Endothelial cell of umbilical vein (primary cell): ENCODE measurements at regions not wholly inside any gene's neighbourhood (a gene's known extent, or its start where the extent isn't known, plus 50 kb on each side); places are given as distances from the start of the nearest gene placed in this dataset.

Experiments
- CTCF ChIP-seq, 2 donors: IDR thresholded peaks; 1 replicate in 1 of 2; 2 replicates in 1 of 2; pipeline ENCODE4 v1.5.1; 2011; ENCODE audit warnings: low read length in 2 of 2, mild to moderate bottlenecking in 2 of 2, moderate library complexity in 2 of 2, control low read depth in 1 of 2, inconsistent platforms in 1 of 2, low read depth in 1 of 2; ENCODE audit not compliant: insufficient read depth in 1 of 2; ENCODE audit errors: extremely low read depth in 1 of 2
- EZH2 ChIP-seq: IDR thresholded peaks from 2 replicates; pipeline ENCODE4 v1.6.1; 2012; ENCODE audit warnings: borderline replicate concordance, low read depth, mild to moderate bottlenecking, moderate library complexity, low read length, inconsistent platforms; ENCODE audit not compliant: severe bottlenecking
- POLR2AphosphoS5 ChIP-seq: IDR thresholded peaks from 2 replicates; pipeline ENCODE4 v1.6.1; 2012; ENCODE audit warnings: low read depth, mild to moderate bottlenecking, control low read depth, low read length, moderate library complexity; ENCODE audit not compliant: insufficient read depth

GRCh38 chr11:111177037-111177871 is 68.3 kb upstream of the POU2AF2 start:
- TF ChIP-seq CTCF (IDR thresholded peaks at IDR 0.05; ENCODE audit: extremely low read depth in 1 of 2, insufficient read depth in 1 of 2, low read depth in 1 of 2, low read length in 2 of 2) (no peak), POLR2AphosphoS5 (no peak), EZH2 (no peak)
